ENCODE measurements at regions not wholly inside any gene's neighbourhood (a gene's known extent, or its start where the extent isn't known, plus 50 kb on each side); places are given as distances from the start of the nearest gene placed in this dataset.

- no peak for TF ChIP-seq EP300 (IDR thresholded peaks at IDR 0.05)
- TF ChIP-seq CTCF (IDR thresholded peaks at IDR 0.05), result no peak
- no peak for TF ChIP-seq POLR2AphosphoS5 (IDR thresholded peaks at IDR 0.05)
Observed at GRCh38 chr10:47161465-47161864, 138.5 kb upstream of the GDF10 start.

Data from esophagus muscularis mucosa (tissue), 4 donors.